HepG2 (cell line): ENCODE measurements at regions not wholly inside any gene's neighbourhood (a gene's known extent, or its start where the extent isn't known, plus 50 kb on each side); places are given as distances from the start of the nearest gene placed in this dataset.
A peak's percentile ranks its signal among the peaks of the same experiment; 100 is the strongest.

Source experiments
- ARHGAP35 ChIP-seq: sonication (generic); formaldehyde crosslinking; IDR thresholded peaks from 2 replicates; pipeline ENCODE4 v1.9.0; 2022; ENCODE audit warnings: mild to moderate bottlenecking, inconsistent platforms, moderate library complexity, missing genetic modification reagents, borderline replicate concordance
- CREB1 ChIP-seq, 2 experiments: fragments of 450-650 bp in 1 of 2; IDR thresholded peaks; 2 replicates each; pipeline ENCODE4 v1.6.1; 2016 to 2017; ENCODE audit warnings: control low read depth in 1 of 2, mild to moderate bottlenecking in 1 of 2, missing compliant biosample characterization in 1 of 2, missing genetic modification characterization in 1 of 2
- GFI1 ChIP-seq: sonication (generic); formaldehyde crosslinking; IDR thresholded peaks from 2 replicates; pipeline ENCODE4 v1.5.0; 2020; ENCODE audit warnings: missing genetic modification reagents, mild to moderate bottlenecking, borderline replicate concordance
- ISL2 ChIP-seq: sonication (generic); formaldehyde crosslinking; IDR thresholded peaks from 2 replicates; pipeline ENCODE4 v1.5.0; 2020; ENCODE audit warnings: missing genetic modification reagents
- MIER2 ChIP-seq: IDR thresholded peaks from 2 replicates; pipeline ENCODE4 v1.6.1; 2016; ENCODE audit warnings: missing biosample characterization, missing genetic modification reagents
- PCBP1 ChIP-seq: fragments of 200-400 bp; formaldehyde crosslinking; IDR thresholded peaks from 2 replicates; pipeline ENCODE4 v1.6.1; 2017; ENCODE audit warnings: mild to moderate bottlenecking, low read depth, low read length, borderline replicate concordance
- RBM22 ChIP-seq: fragments of 200-400 bp; formaldehyde crosslinking; optimal IDR thresholded peaks from 2 replicates; pipeline ENCODE3; 2017; ENCODE audit warnings: mild to moderate bottlenecking, low read length, moderate library complexity
- SP4 ChIP-seq: sonication (generic); formaldehyde crosslinking; IDR thresholded peaks from 2 replicates; pipeline ENCODE4 v1.8.1; 2023; ENCODE audit warnings: mild to moderate bottlenecking, missing genetic modification reagents
- SUZ12 ChIP-seq: fragments of 150-350 bp; IDR thresholded peaks from 2 replicates; pipeline ENCODE4 v1.6.1; 2014; ENCODE audit warnings: low read depth, low read length
- TRIM22 ChIP-seq: fragments of 450-650 bp; IDR thresholded peaks from 2 replicates; pipeline ENCODE4 v1.6.1; 2017
- U2AF2 ChIP-seq: fragments of 200-400 bp; formaldehyde crosslinking; IDR thresholded peaks from 2 replicates; pipeline ENCODE4 v1.6.1; 2017; ENCODE audit warnings: low read depth, mild to moderate bottlenecking, low read length
- YY1 ChIP-seq: IDR thresholded peaks from 2 replicates; pipeline ENCODE4 v1.6.1; 2011; ENCODE audit warnings: low read length, low read depth, moderate library complexity, mild to moderate bottlenecking; ENCODE audit not compliant: insufficient read depth, insufficient replicate concordance
- ZNF12 ChIP-seq: sonication (generic); formaldehyde crosslinking; IDR thresholded peaks from 2 replicates; pipeline ENCODE4 v1.5.0; 2020; ENCODE audit warnings: missing genetic modification reagents
- ZNF160 ChIP-seq: sonication (generic); formaldehyde crosslinking; IDR thresholded peaks from 2 replicates; pipeline ENCODE4 v1.8.0; 2022; ENCODE audit warnings: mild to moderate bottlenecking, inconsistent platforms, missing genetic modification reagents
- ZNF30 ChIP-seq: sonication (generic); formaldehyde crosslinking; IDR thresholded peaks from 2 replicates; pipeline ENCODE4 v1.5.0; 2020; ENCODE audit warnings: mild to moderate bottlenecking, missing genetic modification reagents
- ZSCAN5A ChIP-seq: sonication (generic); formaldehyde crosslinking; IDR thresholded peaks from 2 replicates; pipeline ENCODE4 v1.8.0; 2022; ENCODE audit warnings: mild to moderate bottlenecking, missing genetic modification reagents, borderline replicate concordance
- TF ChIP-seq, protein P1 (sequence below): sonication (generic); formaldehyde crosslinking; IDR thresholded peaks from 2 replicates; pipeline ENCODE4 v1.8.1; 2023; ENCODE audit warnings: mild to moderate bottlenecking, inconsistent platforms, moderate library complexity, missing genetic modification reagents, borderline replicate concordance
- TF ChIP-seq, protein P2 (sequence below): sonication (generic); formaldehyde crosslinking; IDR thresholded peaks from 2 replicates; pipeline ENCODE4 v1.4.0; 2020; ENCODE audit warnings: missing genetic modification reagents
- TF ChIP-seq, protein P3 (sequence below): sonication (generic); formaldehyde crosslinking; IDR thresholded peaks from 2 replicates; pipeline ENCODE4 v1.5.0; 2020; ENCODE audit warnings: mild to moderate bottlenecking, missing genetic modification reagents
- TF ChIP-seq, protein P4 (sequence below): IDR thresholded peaks from 2 replicates; pipeline ENCODE4 v1.6.1; 2016; ENCODE audit warnings: missing compliant biosample characterization, missing genetic modification reagents, borderline replicate concordance

- no peak for TF ChIP-seq U2AF2
- TF ChIP-seq YY1: no peak
- TF ChIP-seq, protein P1, sequence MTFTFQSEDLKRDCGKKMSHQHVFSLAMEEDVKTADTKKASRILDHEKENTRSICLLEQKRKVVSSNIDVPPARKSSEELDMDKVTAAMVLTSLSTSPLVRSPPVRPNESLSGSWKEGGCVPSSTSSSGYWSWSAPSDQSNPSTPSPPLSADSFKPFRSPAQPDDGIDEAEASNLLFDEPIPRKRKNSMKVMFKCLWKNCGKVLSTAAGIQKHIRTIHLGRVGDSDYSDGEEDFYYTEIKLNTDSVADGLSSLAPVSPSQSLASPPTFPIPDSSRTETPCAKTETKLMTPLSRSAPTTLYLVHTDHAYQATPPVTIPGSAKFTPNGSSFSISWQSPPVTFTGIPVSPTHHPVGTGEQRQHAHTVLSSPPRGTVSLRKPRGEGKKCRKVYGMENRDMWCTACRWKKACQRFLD (CRISPR knock-in tag): no peak
- TF ChIP-seq ARHGAP35: no peak
- TF ChIP-seq ZNF160: no peak
- TF ChIP-seq, protein P2, sequence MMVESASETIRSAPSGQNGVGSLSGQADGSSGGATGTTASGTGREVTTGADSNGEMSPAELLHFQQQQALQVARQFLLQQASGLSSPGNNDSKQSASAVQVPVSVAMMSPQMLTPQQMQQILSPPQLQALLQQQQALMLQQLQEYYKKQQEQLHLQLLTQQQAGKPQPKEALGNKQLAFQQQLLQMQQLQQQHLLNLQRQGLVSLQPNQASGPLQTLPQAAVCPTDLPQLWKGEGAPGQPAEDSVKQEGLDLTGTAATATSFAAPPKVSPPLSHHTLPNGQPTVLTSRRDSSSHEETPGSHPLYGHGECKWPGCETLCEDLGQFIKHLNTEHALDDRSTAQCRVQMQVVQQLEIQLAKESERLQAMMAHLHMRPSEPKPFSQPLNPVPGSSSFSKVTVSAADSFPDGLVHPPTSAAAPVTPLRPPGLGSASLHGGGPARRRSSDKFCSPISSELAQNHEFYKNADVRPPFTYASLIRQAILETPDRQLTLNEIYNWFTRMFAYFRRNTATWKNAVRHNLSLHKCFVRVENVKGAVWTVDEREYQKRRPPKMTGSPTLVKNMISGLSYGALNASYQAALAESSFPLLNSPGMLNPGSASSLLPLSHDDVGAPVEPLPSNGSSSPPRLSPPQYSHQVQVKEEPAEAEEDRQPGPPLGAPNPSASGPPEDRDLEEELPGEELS (CRISPR knock-in tag): no peak
- peak; percentile 84 for TF ChIP-seq GFI1
- TF ChIP-seq, protein P3, sequence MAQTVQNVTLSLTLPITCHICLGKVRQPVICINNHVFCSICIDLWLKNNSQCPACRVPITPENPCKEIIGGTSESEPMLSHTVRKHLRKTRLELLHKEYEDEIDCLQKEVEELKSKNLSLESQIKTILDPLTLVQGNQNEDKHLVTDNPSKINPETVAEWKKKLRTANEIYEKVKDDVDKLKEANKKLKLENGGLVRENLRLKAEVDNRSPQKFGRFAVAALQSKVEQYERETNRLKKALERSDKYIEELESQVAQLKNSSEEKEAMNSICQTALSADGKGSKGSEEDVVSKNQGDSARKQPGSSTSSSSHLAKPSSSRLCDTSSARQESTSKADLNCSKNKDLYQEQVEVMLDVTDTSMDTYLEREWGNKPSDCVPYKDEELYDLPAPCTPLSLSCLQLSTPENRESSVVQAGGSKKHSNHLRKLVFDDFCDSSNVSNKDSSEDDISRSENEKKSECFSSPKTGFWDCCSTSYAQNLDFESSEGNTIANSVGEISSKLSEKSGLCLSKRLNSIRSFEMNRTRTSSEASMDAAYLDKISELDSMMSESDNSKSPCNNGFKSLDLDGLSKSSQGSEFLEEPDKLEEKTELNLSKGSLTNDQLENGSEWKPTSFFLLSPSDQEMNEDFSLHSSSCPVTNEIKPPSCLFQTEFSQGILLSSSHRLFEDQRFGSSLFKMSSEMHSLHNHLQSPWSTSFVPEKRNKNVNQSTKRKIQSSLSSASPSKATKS: no peak
- TF ChIP-seq ZNF30 (CRISPR knock-in tag): no peak
- TF ChIP-seq MIER2: 0 out of 2 replicates have a peak, but pooled peaks have one; percentile 31
- TF ChIP-seq ZNF12: 0 out of 2 replicates have a peak, but pooled peaks have one; percentile 24
- TF ChIP-seq SP4: no peak; the same call in 1 of the 2 replicates
- TF ChIP-seq ISL2 (CRISPR knock-in tag): no peak
- no peak for TF ChIP-seq PCBP1
- no peak for TF ChIP-seq RBM22
- TF ChIP-seq, protein P4, sequence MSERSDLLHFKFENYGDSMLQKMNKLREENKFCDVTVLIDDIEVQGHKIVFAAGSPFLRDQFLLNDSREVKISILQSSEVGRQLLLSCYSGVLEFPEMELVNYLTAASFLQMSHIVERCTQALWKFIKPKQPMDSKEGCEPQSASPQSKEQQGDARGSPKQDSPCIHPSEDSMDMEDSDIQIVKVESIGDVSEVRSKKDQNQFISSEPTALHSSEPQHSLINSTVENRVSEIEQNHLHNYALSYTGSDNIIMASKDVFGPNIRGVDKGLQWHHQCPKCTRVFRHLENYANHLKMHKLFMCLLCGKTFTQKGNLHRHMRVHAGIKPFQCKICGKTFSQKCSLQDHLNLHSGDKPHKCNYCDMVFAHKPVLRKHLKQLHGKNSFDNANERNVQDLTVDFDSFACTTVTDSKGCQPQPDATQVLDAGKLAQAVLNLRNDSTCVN: no peak
- no peak for TF ChIP-seq TRIM22
- TF ChIP-seq ZSCAN5A (CRISPR knock-in tag): no peak
- TF ChIP-seq SUZ12: no peak
- TF ChIP-seq CREB1 (IDR thresholded peaks at IDR 0.05): no peak
- TF ChIP-seq CREB1 (CRISPR knock-in tag; IDR thresholded peaks at IDR 0.05): no peak
Observed at GRCh38 chr2:106285237-106285829, 91.2 kb upstream of the UXS1 start (continued).
